A549 (cell line): ENCODE measurements at regions not wholly inside any gene's neighbourhood (a gene's known extent, or its start where the extent isn't known, plus 50 kb on each side); places are given as distances from the start of the nearest gene placed in this dataset.
A peak's percentile ranks its signal among the peaks of the same experiment; 100 is the strongest.

Experiments used
- ATAC-seq, 2 experiments: fragments of 200-7000 bp in 1 of 2; fragments of >200 bp in 1 of 2; cut with Nextera tagmentation in 1 of 2; cut with Tn5 transposase in 1 of 2; 3 replicates each; pipeline versions ENCODE4 v1.8.0 to v1.9.1; 2018 to 2020; ENCODE audit warnings: mild to moderate bottlenecking in 1 of 2, moderate library complexity in 1 of 2
- CTCF ChIA-PET: fragments of 300-600 bp; sonication (Branson Sonifier 250); formaldehyde crosslinking; extraction: SDS; loops from one replicate; lab custom pipeline; 2021; ENCODE audit warnings: antibody characterized with exemption, inconsistent platforms; lab: Yijun Ruan, JAX
- POLR2A ChIA-PET: fragments of 350-600 bp; formaldehyde crosslinking; extraction: SDS; loops from one replicate; lab custom pipeline; 2021; ENCODE audit warnings: antibody characterized with exemption, inconsistent platforms; lab: Yijun Ruan, JAX
- DNase-seq, 2 experiments: peaks; one replicate each; pipeline versions ENCODE4 v3.0.0 to v3.0.0-alpha.2; 2011 to 2016; ENCODE audit warnings: low read depth in 1 of 2, low spot score in 1 of 2
- FAIRE-seq: peaks from 2 replicates; lab custom pipeline; 2011; peaks lifted over from hg19 to GRCh38; lab: Jason Lieb, UNC
- H3K27ac ChIP-seq, 2 experiments: fragments of >200 bp; sonication (Bioruptor Twin); formaldehyde crosslinking; 3 replicates each; pipeline ENCODE4 v1.5.1; 2016 to 2017
- H3K4me1 ChIP-seq: fragments of >200 bp; sonication (Bioruptor Twin); formaldehyde crosslinking; 3 replicates; pipeline ENCODE4 v1.6.1; 2016
- H3K4me2 ChIP-seq: fragments of >200 bp; sonication (Bioruptor Twin); formaldehyde crosslinking; 3 replicates; pipeline ENCODE4 v1.6.1; 2016
- H3K4me3 ChIP-seq: fragments of >200 bp; sonication (Bioruptor Twin); formaldehyde crosslinking; 3 replicates; pipeline ENCODE4 v1.5.1; 2016
- H3K9me3 ChIP-seq: fragments of >200 bp; sonication (Bioruptor Twin); formaldehyde crosslinking; 3 replicates; pipeline ENCODE4 v1.6.1; 2016
- CBX2 ChIP-seq: fragments of 200-600 bp; sonication (generic); IDR thresholded peaks from 2 replicates; pipeline ENCODE4 v1.6.1; 2016; ENCODE audit warnings: low read depth, mild to moderate bottlenecking, borderline replicate concordance
- CBX8 ChIP-seq: fragments of 200-600 bp; sonication (generic); IDR thresholded peaks from 2 replicates; pipeline ENCODE4 v1.6.1; 2016
- CEBPB ChIP-seq, 2 experiments: fragments of >200 bp in 1 of 2; sonication (Bioruptor Twin) in 1 of 2; formaldehyde crosslinking in 1 of 2; IDR thresholded peaks; 2 replicates each; pipeline ENCODE4 v1.6.1; 2012 to 2016
- CHD2 ChIP-seq: fragments of 150-350 bp; IDR thresholded peaks from 2 replicates; pipeline ENCODE4 v1.6.1; 2014; ENCODE audit warnings: low read length; ENCODE audit not compliant: partially characterized antibody
- EHF ChIP-seq: fragments of 250-450 bp; sonication (Bioruptor Pico); IDR thresholded peaks from 2 replicates; pipeline ENCODE4 v1.5.0; 2020; ENCODE audit warnings: mild to moderate bottlenecking
- HEYL ChIP-seq: fragments of 250-450 bp; sonication (Bioruptor Pico); IDR thresholded peaks from 2 replicates; pipeline ENCODE4 v1.8.0; 2021; ENCODE audit warnings: mild to moderate bottlenecking, moderate library complexity
- HOXA7 ChIP-seq: fragments of 250-450 bp; sonication (Bioruptor Pico); IDR thresholded peaks from 2 replicates; pipeline ENCODE4 v1.5.0; 2020; ENCODE audit warnings: mild to moderate bottlenecking, moderate library complexity
- HOXB13 ChIP-seq: fragments of 250-450 bp; sonication (Bioruptor Pico); IDR thresholded peaks from 2 replicates; pipeline ENCODE4 v1.5.0; 2020; ENCODE audit warnings: low read depth, mild to moderate bottlenecking, moderate library complexity
- HOXB5 ChIP-seq: fragments of 250-450 bp; sonication (Bioruptor Pico); IDR thresholded peaks from 2 replicates; pipeline ENCODE4 v1.5.0; 2020; ENCODE audit warnings: mild to moderate bottlenecking, moderate library complexity
- JUN ChIP-seq, 2 experiments: fragments of >200 bp; sonication (Bioruptor Twin); formaldehyde crosslinking; IDR thresholded peaks; 2 replicates in 1 of 2; 3 replicates in 1 of 2; pipeline ENCODE4 v1.6.1; 2016 to 2017
- JUNB ChIP-seq: fragments of >200 bp; sonication (Bioruptor Twin); formaldehyde crosslinking; IDR thresholded peaks from 2 replicates; pipeline ENCODE4 v1.6.1; 2016
- MAFK ChIP-seq: fragments of 450-650 bp; IDR thresholded peaks from 2 replicates; pipeline ENCODE4 v1.6.1; 2014; ENCODE audit not compliant: partially characterized antibody
- MYC ChIP-seq: IDR thresholded peaks from 2 replicates; pipeline ENCODE4 v1.6.1; 2012; ENCODE audit warnings: mild to moderate bottlenecking, inconsistent platforms, low read length, improper control_type of control experiment, borderline replicate concordance
- NFE2L2 ChIP-seq: fragments of 150-350 bp; conservative IDR thresholded peaks from 2 replicates; pipeline ENCODE4 v1.6.1; 2014; ENCODE audit warnings: low read length
- POLR2A ChIP-seq: IDR thresholded peaks from 2 replicates; pipeline ENCODE4 v1.6.1; 2012; ENCODE audit warnings: mild to moderate bottlenecking, low read length
- RARB ChIP-seq: fragments of 250-450 bp; sonication (Bioruptor Pico); IDR thresholded peaks from 2 replicates; pipeline ENCODE4 v1.8.0; 2021; ENCODE audit warnings: mild to moderate bottlenecking, moderate library complexity
- RNF2 ChIP-seq: fragments of 200-600 bp; sonication (generic); IDR thresholded peaks from 2 replicates; pipeline ENCODE4 v1.6.1; 2016; ENCODE audit warnings: low read depth, mild to moderate bottlenecking, antibody characterized with exemption, moderate library complexity, borderline replicate concordance
- SMC3 ChIP-seq: fragments of >200 bp; sonication (Bioruptor Twin); formaldehyde crosslinking; IDR thresholded peaks from 3 replicates; pipeline ENCODE4 v1.6.1; 2018; ENCODE audit warnings: inconsistent platforms
- ZC3H11A ChIP-seq: fragments of 450-650 bp; IDR thresholded peaks from 2 replicates; pipeline ENCODE4 v1.6.1; 2014; ENCODE audit warnings: antibody characterized with exemption, mild to moderate bottlenecking
- ZNF302 ChIP-seq: fragments of 250-450 bp; sonication (Bioruptor Pico); IDR thresholded peaks from 2 replicates; pipeline ENCODE4 v1.9.0; 2021; ENCODE audit warnings: inconsistent platforms, mild to moderate bottlenecking, moderate library complexity
- WGBS: methylation state at CpG from one replicate; pipeline ENCODE4 v1.1.6; 2017; ENCODE audit errors: missing lambda C conversion rate; 5-methylcytosine and 5-hydroxymethylcytosine counted together
- TF ChIP-seq, protein P1 (sequence below): IDR thresholded peaks from 2 replicates; pipeline ENCODE4 v1.6.1; 2012
- TF ChIP-seq, protein P2 (sequence below): IDR thresholded peaks from 2 replicates; pipeline ENCODE4 v1.6.1; 2012; ENCODE audit warnings: low read depth, borderline replicate concordance
- TF ChIP-seq, protein P3 (sequence below): fragments of >200 bp; sonication (Bioruptor Twin); formaldehyde crosslinking; IDR thresholded peaks from 3 replicates; pipeline ENCODE4 v1.6.1; 2016
- TF ChIP-seq, protein P4 (sequence below): fragments of 150-350 bp; IDR thresholded peaks from 2 replicates; pipeline ENCODE4 v1.6.1; 2014; ENCODE audit warnings: low read depth, mild to moderate bottlenecking, low read length
- TF ChIP-seq, protein P5 (sequence below): fragments of 250-450 bp; sonication (Bioruptor Pico); IDR thresholded peaks from 2 replicates; pipeline ENCODE4 v1.5.0; 2020; ENCODE audit warnings: low read depth, mild to moderate bottlenecking, moderate library complexity

DNA sequence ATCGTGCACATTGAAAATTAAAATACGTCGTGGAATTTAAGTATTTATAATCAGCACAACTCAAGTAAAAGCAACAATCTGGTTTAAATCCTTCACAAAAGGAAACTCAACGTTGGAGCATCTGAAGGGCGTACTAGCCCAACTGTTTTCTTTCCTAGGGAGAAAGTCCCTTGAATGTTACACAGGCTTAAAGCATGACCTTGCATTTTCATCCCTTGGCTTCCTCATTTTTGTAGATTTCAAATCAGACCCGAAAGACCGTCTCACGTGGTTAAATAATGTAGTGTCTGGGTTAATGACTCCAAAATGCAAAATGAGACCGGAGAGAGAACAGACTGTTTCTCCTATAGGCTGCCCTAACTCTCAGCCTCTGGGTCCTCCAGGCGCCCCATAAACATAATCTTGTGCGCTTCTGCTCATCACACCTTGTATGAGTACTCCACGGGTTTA, 249.2 kb upstream of the RREB1 start:
- ChIA-PET POLR2A (no interaction called here), CTCF (no interaction called here)
- no peak overlapping the region for H3K4me3 ChIP-seq
- ATAC-seq = no peak
- 83% methylated on average over 12 of the region's 12 CpGs for WGBS
- H3K4me2 ChIP-seq = no peak overlapping the region
- H3K9me3 ChIP-seq = no peaks in the 10 kb centered on the region
- TF ChIP-seq CBX2 (no peak), MAFK (peak; percentile 4), RNF2 (no peak)
- H3K4me1 ChIP-seq = 0 out of 3 replicates have a peak, but pooled peaks cover 5% of the 10 kb centered on the region
- no peak for DNase-seq
- FAIRE-seq = no peak
- H3K27ac ChIP-seq = no peak overlapping the region

DNA sequence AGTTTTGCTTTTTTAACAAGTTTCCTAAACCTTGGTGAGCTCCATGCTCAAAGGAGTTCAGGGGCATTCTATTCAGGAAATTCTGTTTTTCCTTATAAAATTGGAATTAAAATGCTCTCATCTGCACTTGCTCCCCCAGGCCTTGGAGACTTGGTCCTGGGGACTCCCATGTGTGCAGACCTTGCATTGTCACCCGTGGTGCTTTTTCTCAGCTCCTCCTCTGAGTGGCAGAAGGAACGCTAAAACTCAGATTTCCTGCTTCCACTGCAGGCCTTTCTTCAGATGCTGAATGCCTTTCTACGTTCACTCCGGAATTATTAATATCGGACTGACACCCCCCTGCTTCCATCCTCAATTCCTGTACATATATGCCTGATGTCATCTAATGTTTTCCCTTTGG, 248.7 kb upstream of the RREB1 start:
- Histone ChIP-seq H3K9me3 (no peaks in the 10 kb centered on the region), H3K4me1 (0 out of 3 replicates have a peak, but pooled peaks cover 5% of the 10 kb centered on the region), H3K4me2 (no peak overlapping the region), H3K27ac (no peak overlapping the region), H3K4me3 (no peak overlapping the region)
- ATAC-seq (no peak), DNase-seq (no peak), FAIRE-seq (no peak)
- TF ChIP-seq POLR2A = no peak
- TF ChIP-seq, protein P1, sequence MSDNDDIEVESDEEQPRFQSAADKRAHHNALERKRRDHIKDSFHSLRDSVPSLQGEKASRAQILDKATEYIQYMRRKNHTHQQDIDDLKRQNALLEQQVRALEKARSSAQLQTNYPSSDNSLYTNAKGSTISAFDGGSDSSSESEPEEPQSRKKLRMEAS = no peak
- no peak for TF ChIP-seq RARB (CRISPR knock-in tag)
- no peak for TF ChIP-seq ZNF302 (CRISPR knock-in tag)
- TF ChIP-seq SMC3 = no peak
- TF ChIP-seq ZC3H11A = no peak
- TF ChIP-seq MYC = no peak
- no peak for TF ChIP-seq CEBPB (IDR thresholded peaks at IDR 0.05)
- TF ChIP-seq, protein P2, sequence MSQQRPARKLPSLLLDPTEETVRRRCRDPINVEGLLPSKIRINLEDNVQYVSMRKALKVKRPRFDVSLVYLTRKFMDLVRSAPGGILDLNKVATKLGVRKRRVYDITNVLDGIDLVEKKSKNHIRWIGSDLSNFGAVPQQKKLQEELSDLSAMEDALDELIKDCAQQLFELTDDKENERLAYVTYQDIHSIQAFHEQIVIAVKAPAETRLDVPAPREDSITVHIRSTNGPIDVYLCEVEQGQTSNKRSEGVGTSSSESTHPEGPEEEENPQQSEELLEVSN = no peak
- TF ChIP-seq CBX8 = no peak
- no peak for TF ChIP-seq MAFK
- no peak for TF ChIP-seq HOXA7
- TF ChIP-seq CBX2 = no peak
- no peak for TF ChIP-seq NFE2L2
- TF ChIP-seq, protein P3, sequence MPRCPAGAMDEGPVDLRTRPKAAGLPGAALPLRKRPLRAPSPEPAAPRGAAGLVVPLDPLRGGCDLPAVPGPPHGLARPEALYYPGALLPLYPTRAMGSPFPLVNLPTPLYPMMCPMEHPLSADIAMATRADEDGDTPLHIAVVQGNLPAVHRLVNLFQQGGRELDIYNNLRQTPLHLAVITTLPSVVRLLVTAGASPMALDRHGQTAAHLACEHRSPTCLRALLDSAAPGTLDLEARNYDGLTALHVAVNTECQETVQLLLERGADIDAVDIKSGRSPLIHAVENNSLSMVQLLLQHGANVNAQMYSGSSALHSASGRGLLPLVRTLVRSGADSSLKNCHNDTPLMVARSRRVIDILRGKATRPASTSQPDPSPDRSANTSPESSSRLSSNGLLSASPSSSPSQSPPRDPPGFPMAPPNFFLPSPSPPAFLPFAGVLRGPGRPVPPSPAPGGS = no peak
- TF ChIP-seq, protein P4, sequence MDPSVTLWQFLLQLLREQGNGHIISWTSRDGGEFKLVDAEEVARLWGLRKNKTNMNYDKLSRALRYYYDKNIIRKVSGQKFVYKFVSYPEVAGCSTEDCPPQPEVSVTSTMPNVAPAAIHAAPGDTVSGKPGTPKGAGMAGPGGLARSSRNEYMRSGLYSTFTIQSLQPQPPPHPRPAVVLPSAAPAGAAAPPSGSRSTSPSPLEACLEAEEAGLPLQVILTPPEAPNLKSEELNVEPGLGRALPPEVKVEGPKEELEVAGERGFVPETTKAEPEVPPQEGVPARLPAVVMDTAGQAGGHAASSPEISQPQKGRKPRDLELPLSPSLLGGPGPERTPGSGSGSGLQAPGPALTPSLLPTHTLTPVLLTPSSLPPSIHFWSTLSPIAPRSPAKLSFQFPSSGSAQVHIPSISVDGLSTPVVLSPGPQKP = no peak
- TF ChIP-seq JUN (IDR thresholded peaks at IDR 0.05) = no peak
- no peak for TF ChIP-seq HOXB13 (CRISPR knock-in tag)
- no peak for TF ChIP-seq JUNB
- ChIA-PET POLR2A (no interaction called here), CTCF (no interaction called here)
- WGBS = 75% methylated on average over 5 of the region's 5 CpGs

DNA sequence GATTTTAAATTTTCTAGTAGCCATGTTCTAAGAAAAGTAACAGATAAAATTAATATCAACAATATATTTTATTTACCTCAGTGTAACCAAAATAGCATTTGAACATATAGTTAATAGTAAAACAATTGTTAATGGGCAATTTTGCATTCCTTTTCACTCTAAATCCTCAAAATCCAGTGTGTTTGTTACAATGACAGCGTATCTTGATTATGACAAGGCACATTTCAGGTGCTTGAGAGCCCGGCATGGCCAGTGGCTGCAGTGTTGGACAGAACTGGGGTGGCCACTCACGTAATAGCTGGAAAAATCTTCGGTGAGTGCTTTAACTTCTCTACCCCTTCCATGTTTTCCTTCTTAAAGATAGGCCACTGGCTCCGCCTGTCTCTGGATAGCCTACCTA, 248.0 kb upstream of the RREB1 start:
- Histone ChIP-seq H3K9me3 (no peaks in the 10 kb centered on the region), H3K4me2 (no peak overlapping the region), H3K4me1 (0 out of 3 replicates have a peak, but pooled peaks cover 5% of the 10 kb centered on the region), H3K27ac (no peak overlapping the region), H3K4me3 (no peak overlapping the region)
- ATAC-seq = no peak
- no peak for FAIRE-seq
- WGBS = 85% methylated on average over 5 of the region's 5 CpGs
- ChIA-PET CTCF (interaction anchor here (0.6 kb wide), 1 partner anchor 183 kb away, joined by 4 read pairs; no protein-coding TSS in a partner anchor), POLR2A (no interaction called here)
- no peak for TF ChIP-seq RARB (CRISPR knock-in tag)
- TF ChIP-seq HEYL (CRISPR knock-in tag) = no peak
- TF ChIP-seq, protein P2 = no peak
- TF ChIP-seq CEBPB (IDR thresholded peaks at IDR 0.05) = no peak
- TF ChIP-seq, protein P5, sequence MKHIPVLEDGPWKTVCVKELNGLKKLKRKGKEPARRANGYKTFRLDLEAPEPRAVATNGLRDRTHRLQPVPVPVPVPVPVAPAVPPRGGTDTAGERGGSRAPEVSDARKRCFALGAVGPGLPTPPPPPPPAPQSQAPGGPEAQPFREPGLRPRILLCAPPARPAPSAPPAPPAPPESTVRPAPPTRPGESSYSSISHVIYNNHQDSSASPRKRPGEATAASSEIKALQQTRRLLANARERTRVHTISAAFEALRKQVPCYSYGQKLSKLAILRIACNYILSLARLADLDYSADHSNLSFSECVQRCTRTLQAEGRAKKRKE (CRISPR knock-in tag) = no peak
- no peak for TF ChIP-seq HOXB5
- no peak for TF ChIP-seq EHF
- no peak for TF ChIP-seq CHD2
- no peak for DNase-seq
